ENCODE measurements at regions not wholly inside any gene's neighbourhood (a gene's known extent, or its start where the extent isn't known, plus 50 kb on each side); places are given as distances from the start of the nearest gene placed in this dataset.

DNA sequence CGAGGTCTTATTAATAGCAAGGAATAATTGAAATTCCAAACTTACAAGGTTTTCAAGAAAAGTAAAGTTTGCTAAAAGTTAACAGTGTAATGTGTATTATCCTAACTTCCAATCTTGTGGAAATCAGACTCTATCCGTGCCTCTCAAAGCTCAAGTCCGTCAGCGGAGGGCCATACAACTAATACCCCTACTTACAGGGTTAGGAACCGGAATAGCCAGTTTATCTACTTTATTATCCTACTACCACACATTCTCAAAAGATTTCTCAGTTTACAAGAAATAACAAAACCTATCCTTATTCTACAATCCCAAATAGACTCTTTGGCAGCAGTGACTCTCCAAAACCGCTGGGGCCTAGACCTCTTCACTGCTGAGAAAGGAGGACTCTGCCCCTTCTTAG, 457.8 kb downstream of the PTPRC start:
- TF ChIP-seq, protein P1, sequence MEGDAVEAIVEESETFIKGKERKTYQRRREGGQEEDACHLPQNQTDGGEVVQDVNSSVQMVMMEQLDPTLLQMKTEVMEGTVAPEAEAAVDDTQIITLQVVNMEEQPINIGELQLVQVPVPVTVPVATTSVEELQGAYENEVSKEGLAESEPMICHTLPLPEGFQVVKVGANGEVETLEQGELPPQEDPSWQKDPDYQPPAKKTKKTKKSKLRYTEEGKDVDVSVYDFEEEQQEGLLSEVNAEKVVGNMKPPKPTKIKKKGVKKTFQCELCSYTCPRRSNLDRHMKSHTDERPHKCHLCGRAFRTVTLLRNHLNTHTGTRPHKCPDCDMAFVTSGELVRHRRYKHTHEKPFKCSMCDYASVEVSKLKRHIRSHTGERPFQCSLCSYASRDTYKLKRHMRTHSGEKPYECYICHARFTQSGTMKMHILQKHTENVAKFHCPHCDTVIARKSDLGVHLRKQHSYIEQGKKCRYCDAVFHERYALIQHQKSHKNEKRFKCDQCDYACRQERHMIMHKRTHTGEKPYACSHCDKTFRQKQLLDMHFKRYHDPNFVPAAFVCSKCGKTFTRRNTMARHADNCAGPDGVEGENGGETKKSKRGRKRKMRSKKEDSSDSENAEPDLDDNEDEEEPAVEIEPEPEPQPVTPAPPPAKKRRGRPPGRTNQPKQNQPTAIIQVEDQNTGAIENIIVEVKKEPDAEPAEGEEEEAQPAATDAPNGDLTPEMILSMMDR (IDR thresholded peaks at IDR 0.05): no peak
- no peak overlapping the region for H3K4me3 ChIP-seq
- H3K27ac ChIP-seq: no peak overlapping the region
- H3K4me1 ChIP-seq: no peaks in the 10 kb centered on the region
- H3K27me3 ChIP-seq: no peaks in the 10 kb centered on the region
- no peaks in the 10 kb centered on the region for H3K36me3 ChIP-seq
- H3K9me3 ChIP-seq: no peaks in the 10 kb centered on the region
- DNase-seq (ENCODE audit: low spot score): no peak

DNA sequence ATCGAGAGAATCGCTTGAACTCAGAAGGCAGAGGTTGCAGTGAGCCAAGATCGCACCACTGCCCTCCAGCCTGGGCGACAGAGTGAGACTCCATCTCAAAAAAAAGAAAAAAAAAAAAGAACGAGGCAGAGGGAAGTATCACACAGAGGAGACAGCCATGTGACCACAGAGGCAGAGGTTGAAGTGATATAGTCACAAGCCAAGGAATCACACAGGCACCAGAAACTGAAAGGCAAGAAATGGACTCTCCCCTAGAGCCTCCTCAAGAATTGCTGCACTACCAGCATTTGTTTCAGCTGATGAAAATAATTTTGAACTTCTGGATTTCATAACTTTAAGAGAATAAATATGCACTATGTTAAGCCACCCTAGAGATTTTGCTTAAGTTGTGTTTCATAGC, 459.6 kb downstream of the PTPRC start:
- no peaks in the 10 kb centered on the region for H3K4me1 ChIP-seq
- DNase-seq (ENCODE audit: low spot score): no peak
- H3K4me3 ChIP-seq: no peak overlapping the region
- no peaks in the 10 kb centered on the region for H3K27me3 ChIP-seq
- no peaks in the 10 kb centered on the region for H3K36me3 ChIP-seq
- H3K9me3 ChIP-seq: peaks cover 0 to 4% of the 10 kb centered on the region in 2 donors
- H3K27ac ChIP-seq: no peak overlapping the region
- TF ChIP-seq, protein P1 (IDR thresholded peaks at IDR 0.05): no peak

DNA sequence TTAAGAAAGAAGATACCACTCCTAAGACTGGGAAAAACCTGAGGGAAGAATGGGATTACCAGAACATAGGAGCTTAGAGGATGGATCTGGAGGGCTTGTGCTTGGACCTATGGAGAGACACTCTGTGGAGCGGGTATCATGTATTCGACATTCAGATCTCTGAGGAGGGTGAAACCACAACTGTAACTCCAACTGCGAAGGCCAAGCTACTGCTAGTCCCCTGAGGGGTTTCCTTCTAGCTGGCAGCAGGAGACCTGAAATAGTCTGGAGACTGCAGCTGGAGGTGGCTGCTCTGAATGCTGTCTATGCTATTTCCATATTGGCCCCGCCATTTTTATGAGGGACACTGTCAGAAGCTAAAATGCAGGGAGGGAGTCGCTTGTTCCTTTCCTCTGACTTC, 462.3 kb downstream of the PTPRC start:
- no peaks in the 10 kb centered on the region for H3K4me1 ChIP-seq
- TF ChIP-seq, protein P1 (IDR thresholded peaks at IDR 0.05): no peak
- H3K4me3 ChIP-seq: no peak overlapping the region
- H3K36me3 ChIP-seq: no peaks in the 10 kb centered on the region
- no peak overlapping the region for H3K27ac ChIP-seq
- DNase-seq (ENCODE audit: low spot score): no peak
- no peaks in the 10 kb centered on the region for H3K27me3 ChIP-seq
- H3K9me3 ChIP-seq: peaks cover 0 to 4% of the 10 kb centered on the region in 2 donors

DNA sequence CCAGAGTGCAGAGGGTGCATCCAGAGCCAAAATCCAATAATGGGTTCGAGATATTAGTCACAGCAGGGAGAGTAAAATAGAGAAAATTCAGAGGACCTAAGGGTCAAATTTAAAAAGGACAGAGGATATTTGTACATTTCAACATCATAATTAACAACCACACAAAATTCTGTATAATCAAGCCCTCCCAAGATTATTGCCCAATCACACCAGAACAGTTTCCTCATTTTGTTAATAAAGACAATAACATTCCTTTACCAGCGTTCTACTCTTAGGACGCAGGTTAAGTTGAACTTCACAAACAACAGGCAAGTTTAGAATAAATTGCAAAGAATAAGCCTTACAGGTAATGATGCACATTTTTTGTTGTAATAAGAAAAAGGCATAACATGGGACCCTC, 462.8 kb downstream of the PTPRC start:
- H3K36me3 ChIP-seq: no peaks in the 10 kb centered on the region
- no peaks in the 10 kb centered on the region for H3K27me3 ChIP-seq
- H3K9me3 ChIP-seq: peaks cover 0 to 4% of the 10 kb centered on the region in 2 donors
- H3K4me1 ChIP-seq: no peaks in the 10 kb centered on the region
- TF ChIP-seq, protein P1 (IDR thresholded peaks at IDR 0.05): no peak
- no peak overlapping the region for H3K4me3 ChIP-seq
- H3K27ac ChIP-seq: no peak overlapping the region
- no peak for DNase-seq (ENCODE audit: low spot score)

DNA sequence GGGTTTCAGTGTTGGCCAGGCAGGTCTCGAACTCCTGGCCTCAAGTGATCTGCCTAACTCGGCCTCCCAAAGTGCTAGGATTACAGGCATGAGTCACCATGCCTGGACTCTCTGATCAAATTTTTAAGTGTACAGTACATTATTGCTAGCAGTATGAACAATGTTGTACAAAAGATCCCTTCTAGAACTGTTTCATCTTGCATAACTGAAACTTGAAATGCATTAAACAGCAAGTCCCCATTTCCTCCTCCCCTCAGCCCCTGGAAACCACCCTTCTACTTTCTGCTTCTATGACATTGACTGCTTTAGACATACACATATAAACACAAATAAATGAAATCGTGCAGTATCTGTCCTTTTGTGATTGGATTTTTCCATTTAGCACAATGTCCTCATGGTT, 463.4 kb downstream of the PTPRC start:
- Histone ChIP-seq H3K4me1 (no peaks in the 10 kb centered on the region), H3K4me3 (no peak overlapping the region), H3K36me3 (no peaks in the 10 kb centered on the region), H3K27ac (no peak overlapping the region), H3K9me3 (peaks cover 0 to 4% of the 10 kb centered on the region in 2 donors), H3K27me3 (no peaks in the 10 kb centered on the region)
- TF ChIP-seq, protein P1 (IDR thresholded peaks at IDR 0.05): no peak
- no peak for DNase-seq (ENCODE audit: low spot score)

DNA sequence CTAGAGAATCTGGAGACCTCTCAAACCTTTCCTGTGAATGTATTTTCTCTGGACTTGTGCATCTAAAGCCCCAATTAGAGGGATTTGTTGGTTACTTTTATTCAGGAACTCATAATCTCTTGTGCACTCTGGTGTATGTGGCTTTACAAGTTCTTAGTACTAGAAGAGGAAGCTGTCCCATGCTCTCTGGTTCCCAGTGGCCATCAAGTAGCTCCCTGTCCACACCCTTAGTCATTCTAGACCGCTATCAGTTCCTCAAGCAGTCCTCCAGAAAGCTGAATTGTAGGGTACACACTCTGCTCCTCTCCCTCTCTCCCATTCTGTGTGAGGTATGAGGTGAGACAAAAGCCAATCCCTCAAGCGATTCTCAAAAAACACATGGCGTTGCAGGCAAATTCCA, 470.3 kb downstream of the PTPRC start:
- no peak for DNase-seq (ENCODE audit: low spot score)
- H3K27ac ChIP-seq: no peak overlapping the region
- H3K4me1 ChIP-seq: no peaks in the 10 kb centered on the region
- TF ChIP-seq, protein P1 (IDR thresholded peaks at IDR 0.05): no peak
- H3K4me3 ChIP-seq: no peak overlapping the region
- H3K36me3 ChIP-seq: no peaks in the 10 kb centered on the region
- H3K9me3 ChIP-seq: peaks cover 0 to 7% of the 10 kb centered on the region in 2 donors
- no peaks in the 10 kb centered on the region for H3K27me3 ChIP-seq

All from right atrium auricular region (tissue), 2 donors.